ENCODE measurements at regions not wholly inside any gene's neighbourhood (a gene's known extent, or its start where the extent isn't known, plus 50 kb on each side); places are given as distances from the start of the nearest gene placed in this dataset.
"Not testable (repeated sequence)": the region's sequence is repeated elsewhere in the genome, so short reads cannot be mapped to it uniquely, and the experiment has no call there.

GRCh38 chr19:21668072-21668773 lies 99.2 kb downstream of the ZNF100 start:
- DNase-seq = not testable (repeated sequence)

DNA sequence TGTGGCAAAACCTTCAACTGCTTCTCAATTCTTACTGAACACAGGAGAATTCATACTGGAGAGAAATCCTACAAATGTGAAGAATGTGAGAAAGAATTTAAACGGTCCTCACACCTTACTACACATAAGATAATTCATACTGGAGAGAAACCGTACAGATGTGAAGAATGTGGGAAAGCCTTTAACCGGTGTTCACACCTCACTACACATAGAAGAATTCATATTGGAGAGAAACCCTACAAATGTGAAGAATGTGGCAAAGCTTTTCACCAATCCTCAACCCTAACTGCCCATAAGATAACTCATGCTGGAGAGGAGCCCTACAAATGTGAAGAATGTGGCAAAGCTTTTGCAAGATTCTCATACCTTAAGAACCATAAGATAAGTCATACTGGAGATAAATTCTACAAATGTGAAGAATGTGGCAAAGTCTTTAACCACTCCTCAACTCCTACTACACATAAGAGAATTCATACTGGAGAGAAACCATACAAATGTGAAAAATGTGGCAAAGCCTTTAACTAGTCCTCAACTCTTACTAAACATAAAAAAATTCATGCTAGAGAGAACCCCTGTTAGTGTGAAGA lies 111.7 kb downstream of the ZNF100 start:
- no peak for DNase-seq

DNA sequence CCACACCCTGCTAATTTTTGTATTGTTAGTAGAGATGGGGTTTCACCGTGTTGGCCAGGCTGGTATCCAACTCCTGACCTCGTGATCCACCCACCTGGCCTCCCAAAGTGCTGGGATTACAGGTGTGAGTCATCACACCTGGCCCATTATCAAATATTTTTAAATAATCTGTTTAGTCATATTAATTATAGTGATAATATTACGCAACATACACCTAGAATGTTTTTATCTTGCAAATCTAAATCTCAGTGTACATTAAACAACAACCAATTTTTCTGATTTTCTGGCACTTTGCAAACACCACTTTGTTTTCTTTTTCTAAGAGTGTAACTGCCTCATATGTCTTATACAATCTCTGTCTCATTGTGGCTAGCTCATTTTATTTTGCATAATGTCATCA lies 115.9 kb downstream of the ZNF100 start:
- DNase-seq = not testable (repeated sequence)

DNA sequence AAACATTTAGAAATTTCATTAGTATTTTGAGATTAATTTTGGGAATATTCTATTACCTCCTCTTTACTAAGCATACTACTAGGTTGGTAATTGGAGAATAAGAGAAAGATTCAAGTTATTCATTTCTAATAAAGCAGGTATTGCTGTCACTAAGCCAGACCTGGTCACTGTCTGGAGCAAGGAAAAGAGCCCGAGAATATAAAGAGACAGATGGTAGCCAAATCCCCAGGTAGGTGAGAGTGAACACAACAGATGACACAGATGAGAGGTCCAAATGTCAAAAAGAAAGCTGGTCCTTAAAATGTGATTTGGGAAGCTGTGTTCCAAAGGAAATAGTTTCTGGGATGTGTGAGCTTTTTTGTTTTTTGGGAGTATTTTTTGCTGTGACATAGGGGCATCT lies 128.6 kb downstream of the ZNF100 start:
- DNase-seq = no peak

DNA sequence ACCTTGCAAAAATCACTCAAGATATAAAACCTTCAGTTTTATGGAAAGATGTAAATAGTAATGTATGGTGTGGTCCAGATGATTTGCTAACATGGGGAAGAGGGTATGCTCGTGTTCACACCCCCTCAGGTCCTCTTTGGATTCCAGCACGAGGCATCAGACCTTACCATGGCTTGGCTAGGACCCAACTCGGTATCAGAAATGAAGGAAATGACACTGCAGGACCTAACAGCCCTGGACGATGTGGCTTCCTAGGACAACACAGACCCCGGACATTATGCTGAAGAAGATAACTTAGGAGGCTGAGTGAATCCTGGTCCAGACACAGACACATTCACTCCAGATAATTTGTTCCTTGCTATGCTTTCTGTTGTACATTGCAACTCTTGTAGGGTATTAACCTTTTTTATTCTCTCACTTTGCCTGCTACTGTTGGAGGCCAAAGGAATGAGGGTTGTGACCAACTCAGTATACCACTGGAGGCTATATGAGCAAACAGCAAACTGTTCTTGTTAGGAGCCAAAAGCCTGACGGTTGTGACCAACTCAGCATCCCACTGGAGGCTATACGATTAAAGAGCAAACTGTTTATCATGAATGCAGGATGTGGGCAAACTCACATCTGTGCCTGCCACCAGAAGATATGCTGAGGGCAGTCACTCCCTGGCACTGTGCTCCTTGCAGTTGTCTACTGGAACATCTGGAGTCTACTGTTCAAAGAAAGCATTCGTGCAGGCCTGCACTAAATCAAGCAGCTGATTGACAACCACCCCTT lies 121.7 kb downstream of the ZNF429 start:
- DNase-seq = no peak

DNA sequence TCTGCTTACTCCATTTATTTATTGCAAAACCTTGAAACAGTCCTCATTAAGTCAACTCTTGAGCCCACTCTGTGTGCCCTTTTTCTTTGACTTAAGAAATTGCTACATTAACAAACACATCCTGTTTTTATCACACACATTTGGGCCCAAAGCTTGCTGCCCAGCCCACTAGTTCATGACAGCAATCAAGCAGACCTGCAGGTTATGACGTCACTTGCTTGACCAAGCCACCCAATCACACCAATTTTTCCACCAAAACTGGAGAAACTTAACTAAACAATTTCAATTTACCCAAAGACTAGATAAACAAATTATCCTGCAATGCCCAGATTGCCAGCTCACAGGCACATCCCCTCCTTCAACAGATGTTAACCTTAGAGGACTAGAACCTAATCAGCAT lies 120.7 kb downstream of the ZNF429 start:
- no peak for DNase-seq

DNA sequence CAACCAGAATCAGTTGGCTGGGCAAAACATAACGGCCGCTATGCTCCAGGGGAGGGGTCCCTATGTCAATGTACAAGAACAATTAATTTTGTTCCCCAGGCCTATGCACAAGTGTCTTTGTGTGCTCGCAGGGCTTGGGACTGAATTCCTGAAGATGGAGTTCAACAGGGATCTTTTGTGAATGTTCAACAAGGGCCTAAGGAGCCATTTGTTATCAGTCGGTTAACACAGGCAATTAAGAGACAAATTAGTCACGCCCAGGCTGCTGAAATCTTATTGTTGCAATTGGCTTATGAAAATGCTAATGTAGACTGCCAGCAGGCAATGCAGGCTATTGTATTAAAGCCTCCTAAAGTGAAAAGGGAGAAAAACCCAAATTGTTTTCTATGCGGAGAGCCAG lies 117.5 kb downstream of the ZNF429 start:
- no peak for DNase-seq

GRCh38 chr19:21621671-21622070 lies 116.3 kb downstream of the ZNF429 start:
- no peak for DNase-seq

GRCh38 chr19:21617740-21618339 lies 112.4 kb downstream of the ZNF429 start:
- DNase-seq = no peak

DNA sequence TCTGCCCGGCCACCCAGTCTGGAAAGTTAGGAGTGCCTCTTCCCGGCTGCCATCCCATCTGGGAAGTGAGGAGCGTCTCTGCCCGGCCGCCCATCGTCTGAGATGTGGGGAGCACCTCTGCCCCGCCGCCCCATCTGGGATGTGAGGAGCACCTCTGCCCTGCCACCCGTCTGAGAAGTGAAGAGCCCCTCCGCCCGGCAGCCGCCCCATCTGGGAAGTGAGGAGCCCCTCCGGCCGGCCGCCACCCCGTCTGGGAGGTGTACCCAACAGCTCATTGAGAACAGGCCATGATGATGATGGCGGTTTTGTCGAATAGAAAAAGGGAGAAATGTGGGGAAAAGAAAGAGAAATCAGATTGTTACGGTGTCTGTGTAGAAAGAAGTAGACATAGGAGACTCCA lies 109.4 kb downstream of the ZNF429 start:
- not testable (repeated sequence) for DNase-seq

- not testable (repeated sequence) for DNase-seq
These were observed 107.8 kb downstream of the ZNF429 start for GRCh38 chr19:21613201-21613600.

DNA sequence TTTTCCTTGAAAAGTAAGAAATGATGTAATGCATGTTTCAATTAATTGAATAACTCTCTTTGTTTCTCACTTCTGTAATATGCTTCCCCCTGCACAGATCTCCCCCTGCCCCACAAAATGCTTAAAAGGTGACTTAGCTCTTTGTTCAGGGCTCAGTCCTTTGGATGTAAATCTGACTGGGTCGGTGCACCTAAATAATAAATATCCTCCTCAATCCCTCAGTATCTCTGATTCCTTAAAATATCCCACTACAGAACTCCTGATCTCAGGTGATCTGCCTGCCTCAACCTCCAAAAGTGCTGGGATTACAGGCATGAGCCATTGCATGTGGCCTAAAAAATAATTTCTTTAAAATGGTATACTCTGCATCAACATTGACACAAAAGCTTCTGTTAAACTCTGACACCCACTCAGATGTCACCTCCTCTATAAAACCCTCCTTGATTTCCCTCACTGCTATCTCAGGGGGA lies 107.0 kb downstream of the ZNF429 start:
- DNase-seq = no peak

DNA sequence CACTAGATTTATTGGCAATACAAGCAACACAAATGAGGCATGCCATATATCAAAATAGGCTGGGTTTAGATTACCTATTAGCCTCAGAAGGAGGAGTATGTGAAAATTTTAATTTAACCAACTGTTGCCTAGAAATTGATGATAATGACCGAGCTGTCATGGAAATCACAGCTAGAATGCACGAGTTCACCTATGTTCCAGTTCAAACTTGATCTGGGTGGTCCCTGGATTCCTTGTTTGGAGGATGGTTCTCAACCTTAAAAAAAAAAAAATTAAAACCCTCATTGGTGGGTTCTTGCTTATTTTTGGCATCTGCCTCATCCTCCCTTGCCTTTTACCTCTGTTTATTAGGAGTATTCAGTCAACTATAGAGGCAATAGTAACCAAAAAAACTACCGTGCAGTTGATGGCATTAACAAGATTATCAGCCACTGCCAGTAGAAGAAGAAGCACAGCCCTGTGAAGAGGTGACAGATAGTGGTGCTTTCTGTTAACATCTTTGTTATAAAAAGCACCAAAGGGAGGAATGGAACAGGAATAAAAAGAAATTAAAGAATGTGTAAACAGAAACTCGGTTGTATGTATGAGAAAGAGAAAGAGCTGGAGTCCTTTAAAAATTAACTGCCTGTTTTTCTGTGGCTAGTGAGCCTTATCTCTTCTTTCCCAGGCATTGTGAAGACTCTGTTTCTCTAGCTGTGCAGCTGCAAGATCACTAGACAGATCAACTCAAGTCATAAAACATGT lies 106.4 kb downstream of the ZNF429 start:
- no peak for DNase-seq

DNA sequence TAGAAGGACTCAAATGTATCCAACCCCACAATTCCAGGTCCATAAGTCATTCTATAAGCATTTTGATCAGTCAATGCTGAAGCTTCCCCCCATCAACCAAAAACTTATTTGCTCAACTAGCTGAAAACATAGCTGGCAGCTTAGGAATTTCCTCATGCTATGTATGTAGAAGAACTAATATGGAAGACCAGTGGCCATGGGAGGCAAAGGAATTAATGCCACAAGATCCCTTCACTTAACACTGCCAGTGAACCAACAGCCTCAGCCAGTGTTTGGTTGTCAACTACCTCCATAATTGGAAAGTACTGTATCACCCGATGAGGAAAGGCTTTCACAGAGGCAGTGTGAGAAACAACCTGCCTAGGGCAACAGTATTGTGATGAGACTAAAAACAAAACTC lies 105.4 kb downstream of the ZNF429 start:
- no peak for DNase-seq

DNA sequence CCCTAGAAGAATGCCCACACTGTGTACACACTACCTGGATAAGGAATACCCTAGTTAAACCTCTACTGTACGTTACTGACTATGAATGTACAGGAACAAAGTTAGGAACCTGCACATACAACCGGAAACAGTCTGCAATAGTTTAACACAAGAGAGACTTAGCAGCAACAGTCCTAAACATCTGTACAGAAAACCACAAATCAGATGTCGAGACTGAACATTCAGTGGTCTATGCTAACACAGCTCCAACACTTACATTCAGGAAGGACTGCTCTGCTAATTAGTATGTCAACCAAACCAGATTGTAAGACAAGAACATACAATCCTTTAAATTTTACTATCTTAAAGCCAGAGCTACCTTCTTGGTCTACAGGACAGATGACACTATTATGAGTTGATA lies 104.9 kb downstream of the ZNF429 start:
- no peak for DNase-seq

DNA sequence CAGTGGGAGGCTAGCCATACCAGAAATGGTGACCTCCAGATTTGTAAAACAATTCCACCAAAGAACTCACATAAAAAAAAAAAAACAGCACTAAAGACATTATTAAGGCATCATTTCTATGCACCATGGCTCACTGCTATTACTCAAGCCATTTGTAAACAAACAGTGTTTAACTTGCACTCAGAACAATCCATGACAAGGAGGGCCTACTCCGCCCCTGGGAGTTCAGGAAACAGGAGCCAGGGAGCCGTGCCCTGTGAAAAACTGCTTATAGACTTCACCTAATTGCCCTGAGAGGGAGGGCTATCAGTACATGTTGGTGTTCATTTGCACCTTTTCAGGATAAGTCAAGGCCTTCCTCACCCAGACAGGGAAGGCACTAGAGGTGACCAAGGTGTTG lies 103.2 kb downstream of the ZNF429 start:
- no peak for DNase-seq

DNA sequence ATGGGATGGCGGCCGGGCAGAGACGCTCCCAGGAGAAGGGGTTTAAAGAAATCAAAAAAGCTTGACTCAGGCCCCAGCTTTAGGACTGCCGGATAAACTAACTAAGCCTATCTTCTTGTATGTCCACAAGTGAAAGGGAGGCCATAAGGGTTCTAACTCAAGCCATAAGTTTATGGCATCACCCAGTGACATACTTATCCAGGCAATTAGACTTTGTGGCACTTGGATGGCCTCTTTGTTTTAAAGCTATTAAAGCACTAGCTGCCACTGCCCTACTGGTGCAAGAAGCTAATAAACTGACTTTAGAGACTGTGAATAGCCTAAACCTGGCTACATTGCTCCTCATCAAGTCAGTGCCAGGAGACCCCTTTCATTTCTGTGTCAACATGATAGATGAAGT lies 102.0 kb downstream of the ZNF429 start:
- DNase-seq = no peak

- DNase-seq = not testable (repeated sequence)
These were observed 101.6 kb downstream of the ZNF429 start for GRCh38 chr19:21607011-21607410.

- not testable (repeated sequence) for DNase-seq
These were observed 100.9 kb downstream of the ZNF429 start for GRCh38 chr19:21606326-21606725.

DNA sequence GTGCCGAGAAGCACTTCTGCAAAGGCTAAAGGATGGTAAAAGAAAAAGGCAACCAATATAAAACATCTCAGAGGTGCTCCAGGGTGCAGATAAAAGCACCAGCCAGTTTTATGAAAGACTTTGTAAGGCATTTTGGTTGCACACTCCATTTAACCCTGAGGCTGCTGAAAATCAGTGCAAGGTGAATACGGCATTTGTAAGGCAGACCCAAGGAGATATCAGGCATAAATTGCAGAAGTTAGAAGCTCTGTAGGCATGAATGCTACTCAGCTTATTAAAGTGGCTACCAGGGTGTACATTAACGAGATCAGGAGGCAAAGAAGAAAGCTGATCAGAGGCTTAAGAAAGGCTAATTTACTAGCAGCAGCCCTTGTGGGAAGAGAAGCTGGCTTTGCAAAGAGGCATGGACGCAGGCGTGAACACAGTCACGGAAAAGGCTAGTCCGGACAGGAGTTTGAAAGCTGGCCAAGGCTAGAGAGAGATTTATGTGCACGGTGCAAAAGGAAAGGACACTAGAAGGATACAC lies 99.6 kb downstream of the ZNF429 start:
- DNase-seq = peak in 1 of 2 donors; percentile 18
